ENCODE measurements at regions not wholly inside any gene's neighbourhood (a gene's known extent, or its start where the extent isn't known, plus 50 kb on each side); places are given as distances from the start of the nearest gene placed in this dataset.

GRCh38 chr3:17901893-17902292 lies 159.5 kb upstream of the TBC1D5 start:
- H3K27me3 ChIP-seq (ENCODE audit: control insufficient read depth, insufficient read depth, low read length, poor library complexity, severe bottlenecking), result no peaks in the 10 kb centered on the region
- 84 to 92% methylated on average over 1 of the region's 1 CpG for WGBS, 2 experiments
- no peaks in the 10 kb centered on the region for H3K9me3 ChIP-seq (ENCODE audit: control insufficient read depth, low read length)
- no peak overlapping the region for H3K27ac ChIP-seq (ENCODE audit: insufficient read depth, low read depth, low read length, poor library complexity, severe bottlenecking)
- H3K4me1 ChIP-seq (ENCODE audit: control insufficient read depth, insufficient read depth, low read length), result no peaks in the 10 kb centered on the region
- no peak overlapping the region for H3K4me3 ChIP-seq (ENCODE audit: insufficient read depth, low read depth, low read length)
- no peaks in the 10 kb centered on the region for H3K36me3 ChIP-seq (ENCODE audit: control insufficient read depth, insufficient read depth, low read length)

GRCh38 chr3:17894434-17895060 lies 152.1 kb upstream of the TBC1D5 start:
- 0 to 3% methylated on average over 1 of the region's 1 CpG for WGBS, 2 experiments
- H3K27me3 ChIP-seq (ENCODE audit: control insufficient read depth, insufficient read depth, low read length, poor library complexity, severe bottlenecking), result no peaks in the 10 kb centered on the region
- no peaks in the 10 kb centered on the region for H3K4me1 ChIP-seq (ENCODE audit: control insufficient read depth, insufficient read depth, low read length)
- no peaks in the 10 kb centered on the region for H3K36me3 ChIP-seq (ENCODE audit: control insufficient read depth, insufficient read depth, low read length)
- H3K4me3 ChIP-seq (ENCODE audit: insufficient read depth, low read depth, low read length), result no peak overlapping the region
- no peaks in the 10 kb centered on the region for H3K9me3 ChIP-seq (ENCODE audit: control insufficient read depth, low read length)
- H3K27ac ChIP-seq (ENCODE audit: insufficient read depth, low read depth, low read length, poor library complexity, severe bottlenecking), result no peak overlapping the region

- H3K36me3 ChIP-seq (ENCODE audit: control insufficient read depth, insufficient read depth, low read length), result no peaks in the 10 kb centered on the region
- no peak overlapping the region for H3K27ac ChIP-seq (ENCODE audit: insufficient read depth, low read depth, low read length, poor library complexity, severe bottlenecking)
- WGBS, 2 experiments, result 96 to 97% methylated on average over 3 of the region's 4 CpGs
- no peaks in the 10 kb centered on the region for H3K27me3 ChIP-seq (ENCODE audit: control insufficient read depth, insufficient read depth, low read length, poor library complexity, severe bottlenecking)
- no peak overlapping the region for H3K4me3 ChIP-seq (ENCODE audit: insufficient read depth, low read depth, low read length)
- H3K9me3 ChIP-seq (ENCODE audit: control insufficient read depth, low read length), result no peaks in the 10 kb centered on the region
- no peaks in the 10 kb centered on the region for H3K4me1 ChIP-seq (ENCODE audit: control insufficient read depth, insufficient read depth, low read length)
Measured at GRCh38 chr3:17891139-17891856, 148.9 kb upstream of the TBC1D5 start.

- H3K36me3 ChIP-seq (ENCODE audit: control insufficient read depth, insufficient read depth, low read length), result no peaks in the 10 kb centered on the region
- no peak overlapping the region for H3K27ac ChIP-seq (ENCODE audit: insufficient read depth, low read depth, low read length, poor library complexity, severe bottlenecking)
- WGBS, 2 experiments, result 90 to 92% methylated on average over 3 of the region's 3 CpGs
- no peaks in the 10 kb centered on the region for H3K27me3 ChIP-seq (ENCODE audit: control insufficient read depth, insufficient read depth, low read length, poor library complexity, severe bottlenecking)
- H3K4me3 ChIP-seq (ENCODE audit: insufficient read depth, low read depth, low read length), result no peak overlapping the region
- no peaks in the 10 kb centered on the region for H3K9me3 ChIP-seq (ENCODE audit: control insufficient read depth, low read length)
- H3K4me1 ChIP-seq (ENCODE audit: control insufficient read depth, insufficient read depth, low read length), result no peaks in the 10 kb centered on the region
Measured at GRCh38 chr3:17885986-17886385, 143.6 kb upstream of the TBC1D5 start.

- Histone ChIP-seq H3K9me3 (ENCODE audit: control insufficient read depth, low read length) (no peaks in the 10 kb centered on the region), H3K4me1 (ENCODE audit: control insufficient read depth, insufficient read depth, low read length) (no peaks in the 10 kb centered on the region), H3K4me3 (ENCODE audit: insufficient read depth, low read depth, low read length) (no peak overlapping the region), H3K36me3 (ENCODE audit: control insufficient read depth, insufficient read depth, low read length) (no peaks in the 10 kb centered on the region), H3K27me3 (ENCODE audit: control insufficient read depth, insufficient read depth, low read length, poor library complexity, severe bottlenecking) (no peaks in the 10 kb centered on the region), H3K27ac (ENCODE audit: insufficient read depth, low read depth, low read length, poor library complexity, severe bottlenecking) (no peak overlapping the region)
- WGBS, 2 experiments, result 95 to 98% methylated on average over 2 of the region's 2 CpGs
Measured at GRCh38 chr3:17882981-17883380, 140.6 kb upstream of the TBC1D5 start.

GRCh38 chr3:17877299-17877698 lies 134.9 kb upstream of the TBC1D5 start:
- Histone ChIP-seq H3K27me3 (ENCODE audit: control insufficient read depth, insufficient read depth, low read length, poor library complexity, severe bottlenecking) (no peaks in the 10 kb centered on the region), H3K4me3 (ENCODE audit: insufficient read depth, low read depth, low read length) (no peak overlapping the region), H3K36me3 (ENCODE audit: control insufficient read depth, insufficient read depth, low read length) (no peaks in the 10 kb centered on the region), H3K9me3 (ENCODE audit: control insufficient read depth, low read length) (no peaks in the 10 kb centered on the region), H3K27ac (ENCODE audit: insufficient read depth, low read depth, low read length, poor library complexity, severe bottlenecking) (no peak overlapping the region), H3K4me1 (ENCODE audit: control insufficient read depth, insufficient read depth, low read length) (no peaks in the 10 kb centered on the region)
- WGBS, 2 experiments, result 95 to 99% methylated on average over 5 of the region's 5 CpGs

GRCh38 chr3:17874636-17875035 lies 132.2 kb upstream of the TBC1D5 start:
- H3K27me3 ChIP-seq (ENCODE audit: control insufficient read depth, insufficient read depth, low read length, poor library complexity, severe bottlenecking), result no peaks in the 10 kb centered on the region
- no peaks in the 10 kb centered on the region for H3K36me3 ChIP-seq (ENCODE audit: control insufficient read depth, insufficient read depth, low read length)
- H3K9me3 ChIP-seq (ENCODE audit: control insufficient read depth, low read length), result no peaks in the 10 kb centered on the region
- H3K27ac ChIP-seq (ENCODE audit: insufficient read depth, low read depth, low read length, poor library complexity, severe bottlenecking), result no peak overlapping the region
- no peaks in the 10 kb centered on the region for H3K4me1 ChIP-seq (ENCODE audit: control insufficient read depth, insufficient read depth, low read length)
- WGBS, 2 experiments, result 82 to 92% methylated on average over 1 of the region's 1 CpG
- no peak overlapping the region for H3K4me3 ChIP-seq (ENCODE audit: insufficient read depth, low read depth, low read length)

GRCh38 chr3:17872457-17872856 lies 130.0 kb upstream of the TBC1D5 start:
- no peak overlapping the region for H3K4me3 ChIP-seq (ENCODE audit: insufficient read depth, low read depth, low read length)
- no peaks in the 10 kb centered on the region for H3K36me3 ChIP-seq (ENCODE audit: control insufficient read depth, insufficient read depth, low read length)
- 95 to 97% methylated on average over 10 to 11 of the region's 13 CpGs for WGBS, 2 experiments
- H3K9me3 ChIP-seq (ENCODE audit: control insufficient read depth, low read length), result no peaks in the 10 kb centered on the region
- H3K4me1 ChIP-seq (ENCODE audit: control insufficient read depth, insufficient read depth, low read length), result no peaks in the 10 kb centered on the region
- H3K27me3 ChIP-seq (ENCODE audit: control insufficient read depth, insufficient read depth, low read length, poor library complexity, severe bottlenecking), result no peaks in the 10 kb centered on the region
- H3K27ac ChIP-seq (ENCODE audit: insufficient read depth, low read depth, low read length, poor library complexity, severe bottlenecking), result no peak overlapping the region

- Histone ChIP-seq H3K4me1 (ENCODE audit: control insufficient read depth, insufficient read depth, low read length) (no peaks in the 10 kb centered on the region), H3K27me3 (ENCODE audit: control insufficient read depth, insufficient read depth, low read length, poor library complexity, severe bottlenecking) (no peaks in the 10 kb centered on the region), H3K9me3 (ENCODE audit: control insufficient read depth, low read length) (no peaks in the 10 kb centered on the region), H3K4me3 (ENCODE audit: insufficient read depth, low read depth, low read length) (no peak overlapping the region), H3K36me3 (ENCODE audit: control insufficient read depth, insufficient read depth, low read length) (no peaks in the 10 kb centered on the region), H3K27ac (ENCODE audit: insufficient read depth, low read depth, low read length, poor library complexity, severe bottlenecking) (no peak overlapping the region)
- WGBS, 2 experiments, result 92 to 95% methylated on average over 3 of the region's 3 CpGs
Measured at GRCh38 chr3:17865631-17866030, 123.2 kb upstream of the TBC1D5 start.

- H3K4me1 ChIP-seq (ENCODE audit: control insufficient read depth, insufficient read depth, low read length), result no peaks in the 10 kb centered on the region
- peak overlapping the region; percentile 19 for H3K4me3 ChIP-seq (ENCODE audit: insufficient read depth, low read depth, low read length)
- H3K27ac ChIP-seq (ENCODE audit: insufficient read depth, low read depth, low read length, poor library complexity, severe bottlenecking), result no peak overlapping the region
- H3K27me3 ChIP-seq (ENCODE audit: control insufficient read depth, insufficient read depth, low read length, poor library complexity, severe bottlenecking), result no peaks in the 10 kb centered on the region
- no peaks in the 10 kb centered on the region for H3K36me3 ChIP-seq (ENCODE audit: control insufficient read depth, insufficient read depth, low read length)
- no peaks in the 10 kb centered on the region for H3K9me3 ChIP-seq (ENCODE audit: control insufficient read depth, low read length)
- WGBS, 2 experiments, result 86 to 89% methylated on average over 1 to 2 of the region's 2 CpGs
Measured at GRCh38 chr3:17861476-17861875, 119.0 kb upstream of the TBC1D5 start.
